OCI-LY3 (cell line): ENCODE measurements at regions not wholly inside any gene's neighbourhood (a gene's known extent, or its start where the extent isn't known, plus 50 kb on each side); places are given as distances from the start of the nearest gene placed in this dataset.

Experiments used
- H2AFZ ChIP-seq: fragments of 200-600, 300-600 bp; shearing (Covaris generic); 2 replicates; pipeline ENCODE4 v1.6.0; 2014; ENCODE audit warnings: antibody characterized with exemption, low read depth, low read length
- H3K27ac ChIP-seq: fragments of 200-600, 300-600 bp; sonication (generic); 2 replicates; pipeline ENCODE4 v1.5.1; 2014; ENCODE audit warnings: mild to moderate bottlenecking, low read length, moderate library complexity, mixed read lengths
- H3K27me3 ChIP-seq: fragments of 200-600, 300-600 bp; sonication (generic); 2 replicates; pipeline ENCODE4 v1.6.1; 2014; ENCODE audit warnings: low read depth, low read length, mixed read lengths
- H3K36me3 ChIP-seq: fragments of 200-600, 300-600 bp; sonication (generic); replicated peaks from 2 replicates; pipeline ENCODE3; 2014; ENCODE audit warnings: low read depth, low read length, mixed read lengths
- H3K4me1 ChIP-seq: fragments of 300-600, 200-600 bp; sonication (generic); 2 replicates; pipeline ENCODE4 v1.6.1; 2014; ENCODE audit warnings: low read length, mixed read lengths
- H3K4me2 ChIP-seq: fragments of 200-600, 300-600 bp; sonication (generic); 2 replicates; pipeline ENCODE4 v1.6.1; 2014; ENCODE audit warnings: low read length, mixed read lengths
- H3K4me3 ChIP-seq: fragments of 300-600, 200-600 bp; sonication (generic); 2 replicates; pipeline ENCODE4 v1.5.1; 2014; ENCODE audit warnings: antibody characterized with exemption, mild to moderate bottlenecking, low read length, moderate library complexity
- H3K79me2 ChIP-seq: fragments of 300-600, 200-600 bp; shearing (Covaris generic); 2 replicates; pipeline ENCODE4 v1.6.1; 2014; ENCODE audit warnings: mild to moderate bottlenecking, low read length, mixed read lengths
- H3K9ac ChIP-seq: fragments of 300-600, 200-600 bp; shearing (Covaris generic); 2 replicates; pipeline ENCODE4 v1.6.0; 2014; ENCODE audit warnings: mild to moderate bottlenecking, low read length, moderate library complexity
- H3K9me3 ChIP-seq: fragments of 200-600, 300-600 bp; shearing (Covaris generic); 2 replicates; pipeline ENCODE4 v1.6.1; 2014; ENCODE audit warnings: low read length, mixed read lengths; ENCODE audit not compliant: insufficient read depth
- H4K20me1 ChIP-seq: fragments of 200-600, 300-600 bp; sonication (generic); 2 replicates; pipeline ENCODE4 v1.6.1; 2016; ENCODE audit warnings: low read length, mixed read lengths; ENCODE audit not compliant: insufficient read depth
- CTCF ChIP-seq: fragments of 200-600, 300-600 bp; sonication (generic); IDR thresholded peaks from 2 replicates; pipeline ENCODE4 v1.5.1; 2014; ENCODE audit warnings: antibody characterized with exemption, low read length, low read depth
- EZH2phosphoT487 ChIP-seq: fragments of 200-600 bp; shearing (Covaris generic); IDR thresholded peaks from 2 replicates; pipeline ENCODE4 v1.6.1; 2018; ENCODE audit warnings: antibody characterized with exemption, mixed run types, low read depth

- TF ChIP-seq CTCF (no peak), EZH2phosphoT487 (no peak)
- H4K20me1 ChIP-seq, result no peaks in the 10 kb centered on the region
- H3K4me2 ChIP-seq, result no peak overlapping the region
- no peaks in the 10 kb centered on the region; the same call in 1 of the 2 replicates for H3K4me1 ChIP-seq
- no peaks in the 10 kb centered on the region for H3K79me2 ChIP-seq
- H3K9me3 ChIP-seq, result no peaks in the 10 kb centered on the region
- no peak overlapping the region for H2AFZ ChIP-seq
- H3K36me3 ChIP-seq, result no peaks in the 10 kb centered on the region
- 0 out of 2 replicates have a peak, but pooled peaks cover 2% of the 10 kb centered on the region for H3K27me3 ChIP-seq
- no peak overlapping the region for H3K4me3 ChIP-seq
- H3K27ac ChIP-seq, result no peak overlapping the region
- no peak overlapping the region for H3K9ac ChIP-seq
Observed at GRCh38 chr4:54359919-54360650, 131.0 kb downstream of the PDGFRA start.

- Histone ChIP-seq H3K27me3 (peaks cover 7% of the 10 kb centered on the region; the same call in 1 of the 2 replicates), H4K20me1 (no peaks in the 10 kb centered on the region), H3K27ac (no peak overlapping the region), H3K4me1 (no peaks in the 10 kb centered on the region; the same call in 1 of the 2 replicates), H3K79me2 (no peaks in the 10 kb centered on the region), H3K9ac (no peak overlapping the region), H3K4me3 (no peak overlapping the region), H3K9me3 (no peaks in the 10 kb centered on the region), H3K4me2 (no peak overlapping the region), H2AFZ (no peak overlapping the region), H3K36me3 (no peaks in the 10 kb centered on the region)
- TF ChIP-seq CTCF (no peak), EZH2phosphoT487 (no peak)
Observed at GRCh38 chr4:54363037-54363436, 133.9 kb downstream of the PDGFRA start.

DNA sequence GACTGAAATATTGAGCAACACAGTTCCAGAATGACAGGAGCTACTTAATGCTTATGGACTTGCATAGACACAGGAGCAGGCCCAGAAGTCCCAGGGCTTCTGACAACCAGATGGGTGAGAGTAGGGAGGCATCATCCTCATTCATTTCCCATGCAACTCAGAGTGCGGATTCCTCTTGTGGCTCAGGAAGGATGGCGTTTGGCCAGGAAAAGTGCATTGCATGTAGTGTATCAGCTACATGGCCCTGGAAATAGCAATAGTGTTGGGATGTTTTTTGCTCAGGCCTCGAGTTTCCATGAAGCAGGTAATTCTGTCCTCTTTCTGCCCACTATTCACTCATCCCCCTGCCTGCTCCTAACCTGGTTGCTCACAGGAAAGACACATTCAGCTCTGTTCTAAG is 136.6 kb downstream of the PDGFRA start:
- Histone ChIP-seq H3K9me3 (no peaks in the 10 kb centered on the region), H3K4me2 (no peak overlapping the region), H3K27ac (no peak overlapping the region), H3K9ac (no peak overlapping the region), H4K20me1 (no peaks in the 10 kb centered on the region), H2AFZ (no peak overlapping the region), H3K4me3 (no peak overlapping the region), H3K79me2 (no peaks in the 10 kb centered on the region), H3K4me1 (no peaks in the 10 kb centered on the region), H3K27me3 (peaks cover 7% of the 10 kb centered on the region; the same call in 1 of the 2 replicates), H3K36me3 (no peaks in the 10 kb centered on the region)
- TF ChIP-seq CTCF, result no peak
- no peak for TF ChIP-seq EZH2phosphoT487

GRCh38 chr4:54367059-54367458 is 138.0 kb downstream of the PDGFRA start:
- Histone ChIP-seq H3K9ac (no peak overlapping the region), H3K36me3 (no peaks in the 10 kb centered on the region), H3K27ac (no peak overlapping the region), H3K79me2 (no peaks in the 10 kb centered on the region), H3K4me1 (no peaks in the 10 kb centered on the region), H3K4me3 (no peak overlapping the region), H2AFZ (no peak overlapping the region), H4K20me1 (no peaks in the 10 kb centered on the region), H3K4me2 (no peak overlapping the region), H3K27me3 (peaks cover 7% of the 10 kb centered on the region; the same call in 1 of the 2 replicates), H3K9me3 (no peaks in the 10 kb centered on the region)
- TF ChIP-seq CTCF (peak; percentile 24), EZH2phosphoT487 (no peak)
